GM04504 (cell line): ENCODE measurements at regions not wholly inside any gene's neighbourhood (a gene's known extent, or its start where the extent isn't known, plus 50 kb on each side); places are given as distances from the start of the nearest gene placed in this dataset.

Experiments used
- DNase-seq: peaks from one replicate; pipeline ENCODE4 v3.0.0-alpha.2; 2012; ENCODE audit warnings: low read depth

GRCh38 chr9:28750136-28750535 is 1176.9 kb upstream of the C9orf72 start:
- no peak for DNase-seq

- DNase-seq: no peak
Measured at GRCh38 chr9:28758341-28758740, 1185.1 kb upstream of the C9orf72 start.

- DNase-seq: no peak
Measured at GRCh38 chr9:28758971-28759370, 1185.7 kb upstream of the C9orf72 start.

- no peak for DNase-seq
Measured at GRCh38 chr9:28762167-28762566, 1188.9 kb upstream of the C9orf72 start.

DNA sequence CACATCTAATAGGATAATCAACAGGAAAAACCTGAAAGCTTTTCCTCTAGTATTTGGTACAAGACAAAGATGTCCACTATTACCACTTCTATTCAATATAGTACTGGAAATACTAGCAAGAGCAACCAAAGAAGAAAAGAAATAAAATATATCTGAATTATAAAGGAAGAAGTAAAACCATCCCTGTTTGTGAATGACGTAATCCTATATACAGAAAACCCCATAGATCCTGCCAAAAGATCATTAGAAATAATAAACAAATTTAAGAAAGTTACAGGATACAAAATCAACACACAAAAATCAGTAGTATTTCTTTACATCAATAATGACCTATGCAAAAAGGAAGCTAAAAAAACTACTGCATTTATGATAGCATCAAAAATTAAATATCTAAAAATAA is 1191.3 kb upstream of the C9orf72 start:
- DNase-seq: no peak

GRCh38 chr9:28770226-28770625 is 1196.9 kb upstream of the C9orf72 start:
- no peak for DNase-seq

DNA sequence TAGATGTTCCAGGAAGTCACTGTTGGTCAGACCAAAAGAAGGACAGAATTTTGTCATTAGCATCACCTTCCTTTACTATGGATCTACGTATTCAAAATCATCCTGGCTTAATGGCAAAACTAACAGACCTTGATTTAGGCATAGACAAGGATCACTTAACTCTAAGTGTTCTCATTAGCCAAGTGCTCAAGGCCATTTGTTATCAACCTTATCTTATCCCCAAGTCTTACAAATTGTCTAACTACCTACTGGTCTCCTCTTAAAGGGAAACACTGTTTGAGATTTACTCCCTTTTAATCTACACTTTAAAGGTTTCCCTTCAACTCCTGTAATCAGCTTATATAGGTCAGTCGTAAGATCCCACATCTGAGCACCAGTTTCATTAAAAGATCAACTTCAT is 1197.5 kb upstream of the C9orf72 start:
- DNase-seq: no peak

DNA sequence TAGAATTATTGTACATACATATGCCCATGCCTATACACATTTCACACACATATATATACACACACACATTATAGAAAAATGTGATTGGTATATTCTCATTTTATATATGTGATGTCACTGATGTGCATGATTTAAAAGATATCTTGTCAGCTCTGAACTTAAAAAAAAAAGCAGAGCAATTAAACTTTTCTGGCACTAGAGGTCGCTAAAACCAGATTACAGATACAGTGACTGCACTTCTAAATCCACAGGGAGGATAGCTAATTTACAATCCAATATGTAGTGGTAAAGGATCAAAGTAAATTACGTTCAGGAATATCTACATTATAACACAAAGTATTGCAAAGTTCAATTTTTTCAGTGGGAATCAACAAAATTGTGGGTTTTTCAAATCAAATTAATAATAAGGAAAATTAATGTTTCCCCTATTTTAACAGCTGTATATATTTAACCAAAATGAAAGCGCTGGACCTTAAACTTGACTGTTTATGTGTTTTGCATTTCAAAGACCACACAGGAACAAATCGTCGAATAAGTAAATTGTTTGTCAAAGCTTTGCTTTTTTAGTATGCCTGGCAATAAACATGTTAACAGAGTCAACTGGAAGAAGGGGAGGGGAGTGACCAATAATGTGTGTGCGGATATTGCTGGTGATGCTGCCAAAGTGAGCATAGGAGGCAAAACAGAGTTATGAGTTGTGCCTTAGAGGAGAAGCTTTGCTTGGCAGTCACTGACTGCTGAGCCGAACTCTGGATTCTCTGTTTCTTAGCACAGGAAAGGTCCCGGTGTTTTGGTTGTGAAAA is 1201.4 kb upstream of the C9orf72 start:
- no peak for DNase-seq

- no peak for DNase-seq
Measured at GRCh38 chr9:28779243-28779642, 1206.0 kb upstream of the C9orf72 start.

- no peak for DNase-seq
Measured at GRCh38 chr9:28781481-28781880, 1208.2 kb upstream of the C9orf72 start.

GRCh38 chr9:28782630-28783029 is 1209.3 kb upstream of the C9orf72 start:
- no peak for DNase-seq

DNA sequence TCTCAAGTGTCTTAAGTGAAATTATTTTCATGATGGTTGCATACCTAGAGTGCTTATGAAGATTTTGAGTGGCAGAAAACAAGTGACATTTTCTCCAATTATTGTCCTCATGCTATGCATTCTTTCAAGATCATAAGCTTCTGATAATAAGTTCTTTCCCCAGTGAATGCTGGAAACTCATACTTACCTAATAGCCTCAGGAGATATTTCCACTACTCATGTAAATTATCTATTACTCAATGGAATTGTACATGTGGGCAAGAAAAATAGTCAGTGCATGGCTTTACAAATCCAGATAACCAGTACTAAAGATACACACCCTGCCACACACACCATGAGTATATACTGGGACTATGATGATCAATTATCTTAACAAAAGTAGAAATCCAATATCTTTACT is 1219.4 kb upstream of the C9orf72 start:
- no peak for DNase-seq

- DNase-seq: no peak
Measured at GRCh38 chr9:28799876-28800275, 1226.6 kb upstream of the C9orf72 start.

DNA sequence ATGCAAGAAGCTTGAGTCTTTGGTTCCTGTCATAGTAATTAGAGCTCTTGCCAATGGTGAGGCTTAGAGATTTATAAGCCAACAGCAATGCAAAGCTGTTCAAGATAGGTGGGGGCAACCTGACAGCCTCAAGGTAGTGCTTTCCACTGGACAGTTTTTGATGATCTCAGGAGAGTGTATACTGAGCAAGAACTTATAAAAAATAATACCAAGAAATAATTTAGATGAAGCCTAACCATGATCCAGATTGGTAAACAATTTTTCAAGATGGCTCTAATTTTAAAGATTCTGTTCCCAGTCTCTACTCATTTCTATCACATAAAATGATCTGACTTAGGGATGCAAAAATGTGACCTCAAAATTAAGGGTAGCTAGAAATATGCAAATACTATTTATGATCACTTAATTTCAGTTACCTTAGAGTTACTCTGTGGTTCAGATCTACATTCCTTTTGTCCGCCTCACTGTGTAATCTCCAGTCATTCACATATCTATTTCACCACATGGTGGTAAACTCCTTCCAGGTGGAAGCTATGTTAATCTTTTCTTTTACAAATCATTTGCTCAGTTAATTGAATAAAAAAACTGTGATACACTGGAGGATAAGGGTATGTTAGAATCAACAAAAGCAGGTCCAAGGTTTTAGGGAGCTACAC is 1228.0 kb upstream of the C9orf72 start:
- DNase-seq: no peak

DNA sequence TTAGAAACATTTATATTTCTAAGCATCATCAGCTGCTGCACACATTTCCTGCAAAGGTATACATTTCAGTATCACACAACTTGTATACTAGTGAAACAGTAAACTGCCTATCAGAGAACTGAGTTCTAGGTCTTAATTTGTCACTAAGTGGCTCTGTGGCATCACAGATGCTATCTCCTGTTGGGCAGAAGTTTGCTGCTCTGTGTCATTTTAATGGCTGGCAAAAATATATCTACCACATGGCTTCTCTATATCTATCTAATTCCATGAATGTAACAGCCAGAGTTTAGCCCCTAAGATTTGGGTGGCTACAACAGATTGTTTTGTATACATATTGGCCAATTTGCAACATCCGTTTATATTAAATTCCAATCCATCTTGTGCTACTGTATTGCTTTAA is 1231.9 kb upstream of the C9orf72 start:
- DNase-seq: no peak

DNA sequence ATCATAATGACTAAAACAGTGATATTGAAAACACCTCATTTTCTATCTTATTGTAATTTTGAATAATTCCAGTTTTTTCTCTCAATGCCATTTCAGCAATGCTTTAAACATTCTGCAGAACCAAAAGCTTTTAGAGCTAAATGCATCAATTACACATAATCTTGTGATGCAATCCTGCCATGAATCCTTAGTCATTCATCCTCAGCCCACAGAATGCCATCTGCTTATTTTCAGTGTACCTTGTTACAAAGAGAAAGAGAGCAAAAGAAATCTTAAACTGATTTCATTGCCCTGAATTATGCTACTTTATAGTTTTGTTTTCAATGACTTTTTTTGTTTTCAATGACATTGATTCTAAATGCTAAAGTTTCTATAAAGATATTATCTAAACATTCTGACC is 1234.8 kb upstream of the C9orf72 start:
- DNase-seq: no peak

DNA sequence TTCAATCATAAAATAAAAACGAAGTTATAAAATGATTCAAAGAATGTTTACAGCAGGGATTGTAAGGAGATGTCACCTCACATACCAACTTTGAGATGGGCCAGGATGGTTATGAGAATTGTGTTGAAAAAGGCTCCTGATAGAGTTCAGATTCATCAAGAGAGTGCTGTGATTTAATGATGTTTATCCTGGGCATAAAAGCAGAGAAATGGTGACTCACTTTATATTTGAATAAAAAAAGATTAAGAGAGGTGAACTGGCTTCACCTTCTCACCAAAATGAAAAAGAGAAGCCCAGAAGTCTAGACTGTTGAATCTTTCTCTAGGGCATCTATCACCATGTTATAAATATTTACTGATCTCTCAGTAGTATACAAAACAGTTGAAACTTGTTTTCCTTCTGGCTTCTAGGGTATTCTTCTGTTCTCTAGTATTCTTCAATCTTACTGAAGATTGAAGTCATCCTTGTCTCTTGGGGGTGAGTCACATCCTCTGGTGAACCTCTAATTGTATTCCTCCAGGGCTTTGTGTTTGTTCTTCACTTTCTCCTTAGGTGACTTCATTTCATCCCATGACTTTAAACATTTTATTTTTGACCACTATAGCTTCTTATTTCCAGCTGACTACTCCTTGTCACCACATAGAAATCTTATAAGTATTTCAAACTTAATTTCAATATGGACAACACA is 1237.3 kb upstream of the C9orf72 start:
- DNase-seq: no peak

- DNase-seq: no peak
Measured at GRCh38 chr9:28820741-28821140, 1247.5 kb upstream of the C9orf72 start.

- no peak for DNase-seq
Measured at GRCh38 chr9:28821240-28821639, 1248.0 kb upstream of the C9orf72 start.

DNA sequence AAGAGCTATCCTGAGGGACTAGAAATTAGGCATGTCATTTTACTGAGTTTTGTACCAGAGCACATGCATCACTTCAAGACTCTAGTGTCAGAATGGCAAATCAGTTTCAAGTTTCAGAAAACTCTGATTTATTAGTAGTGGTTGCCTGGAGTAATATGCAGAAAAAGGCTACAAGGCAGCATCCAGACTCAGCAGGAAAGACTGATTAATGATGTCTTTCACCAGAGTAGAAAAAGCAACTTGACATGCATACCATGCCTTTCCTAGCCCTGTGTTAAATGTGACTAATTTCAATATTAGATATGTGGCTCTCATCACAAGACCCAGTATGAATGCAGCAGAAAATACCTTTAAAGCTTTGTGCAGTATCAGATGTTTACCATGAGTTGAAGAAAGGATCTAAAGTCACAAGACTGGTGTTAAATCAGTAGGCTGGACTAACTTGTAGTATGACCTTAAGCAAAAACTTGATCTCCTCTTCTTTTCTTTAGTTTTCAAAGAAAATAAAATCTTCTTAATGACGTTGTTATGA is 1251.2 kb upstream of the C9orf72 start:
- no peak for DNase-seq

DNA sequence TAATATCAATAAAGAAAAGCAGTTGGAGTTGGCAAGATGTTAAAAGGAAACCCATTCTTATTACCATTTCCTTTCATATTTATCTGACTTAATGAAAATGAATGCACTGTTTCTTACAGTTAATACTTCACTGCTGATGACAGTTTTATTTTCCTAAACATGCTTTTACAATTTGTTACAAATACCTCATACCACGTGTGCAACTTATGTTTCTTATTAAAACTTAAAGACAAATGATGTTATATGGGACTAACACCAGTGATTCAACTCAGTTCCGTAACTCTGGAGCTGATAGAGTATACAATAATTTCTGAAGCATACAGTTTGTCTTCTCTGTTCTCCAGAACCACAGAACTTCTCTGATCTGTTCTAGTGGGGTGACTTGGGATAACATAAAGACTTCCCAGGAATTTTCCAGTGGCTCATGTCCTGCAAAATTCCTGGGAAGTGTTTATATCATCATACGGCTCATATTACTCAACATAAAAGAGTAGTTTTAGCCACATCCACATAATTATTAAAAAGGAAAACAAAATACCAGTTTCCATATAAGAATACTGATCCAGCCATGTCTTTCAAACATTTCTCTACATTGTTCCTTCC is 1259.0 kb upstream of the C9orf72 start:
- DNase-seq: no peak

- no peak for DNase-seq
Measured at GRCh38 chr9:28834156-28834555, 1260.9 kb upstream of the C9orf72 start.
